Left cardiac atrium (tissue), 4 donors: ENCODE measurements at regions not wholly inside any gene's neighbourhood (a gene's known extent, or its start where the extent isn't known, plus 50 kb on each side); places are given as distances from the start of the nearest gene placed in this dataset.

ENCODE experiments used
- ATAC-seq, 2 donors: fragments of 200-7000 bp; cut with Tn5 transposase; one replicate each; pipeline ENCODE4 v1.9.1; 2020; ENCODE audit warnings: mild to moderate bottlenecking in 2 of 2, moderate library complexity in 2 of 2
- DNase-seq: peaks from one replicate; pipeline ENCODE4 v3.0.0-alpha.2; 2020
- intact Hi-C, 2 donors: fragments of 100-400 bp; cut with DNase I; formaldehyde crosslinking; loops; one replicate each; pipeline versions ENCODE4 v1.14.1 to v1.15.1; 2022 to 2023
- donor health status: DM: no; HTN: yes; CAD: no.
- donor health status: DM: no; HTN: yes; CAD: no; lungs with severe emphysema.
- donor health status: DM: yes; HTN: yes; CAD: no.
- donor health status: Dilated cardiomyopathy.

- no peak for DNase-seq
- intact Hi-C loops, result no loop called here
- ATAC-seq, result no peak
Observed at GRCh38 chr14:99347561-99347960, 75.6 kb upstream of the BCL11B start.

DNA sequence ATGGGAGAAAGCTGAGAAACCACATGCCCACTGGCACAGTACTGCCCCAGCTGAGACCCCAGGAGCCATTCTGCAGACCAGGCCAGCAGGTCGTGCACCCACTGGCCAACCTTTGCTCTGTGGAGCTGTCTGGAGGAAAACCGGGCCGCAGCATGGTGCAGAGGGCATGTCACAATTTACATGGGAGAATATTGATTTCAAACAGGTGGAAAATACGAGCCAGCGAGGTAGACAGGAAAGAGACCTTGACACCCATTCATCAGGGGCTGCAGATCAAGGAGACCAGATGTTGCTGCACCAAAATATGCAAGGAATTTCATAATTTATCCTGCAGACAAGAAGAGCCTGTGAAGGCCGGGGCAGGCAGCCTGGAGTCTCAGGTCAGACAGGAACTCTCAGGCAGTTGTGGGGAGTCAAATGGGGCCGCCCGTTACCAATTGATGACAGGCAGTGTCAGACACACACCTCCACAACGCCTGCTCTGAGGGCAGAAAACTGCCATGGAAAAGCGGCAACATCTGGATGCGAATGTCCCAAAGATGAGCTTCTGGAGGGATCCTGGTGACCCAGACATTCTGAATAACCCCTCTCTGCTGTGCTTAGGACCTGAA lies 74.6 kb upstream of the BCL11B start:
- DNase-seq, result no peak
- intact Hi-C loops, result no loop called here
- ATAC-seq, result no peak

DNA sequence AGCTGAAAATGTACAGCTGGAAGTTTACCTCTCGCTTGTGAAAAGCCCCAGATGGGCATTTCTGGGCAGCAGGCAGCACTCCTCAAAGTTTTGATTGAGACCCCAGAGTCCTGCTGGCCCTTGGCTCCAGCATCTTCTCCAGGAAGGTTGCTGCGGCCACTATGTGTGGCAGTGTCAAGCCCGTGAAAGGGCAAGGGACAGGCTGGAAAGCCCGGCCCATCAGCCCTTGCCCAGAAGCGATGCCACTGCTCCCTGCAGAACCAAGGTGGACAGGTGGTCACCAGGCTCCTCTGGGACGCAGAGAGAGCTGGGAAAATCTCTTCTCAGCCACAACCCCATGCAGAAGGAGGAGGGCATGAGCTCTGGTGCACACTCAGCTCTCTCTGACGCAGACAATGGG lies 73.5 kb upstream of the BCL11B start:
- intact Hi-C loops, result no loop called here
- DNase-seq, result no peak
- no peak for ATAC-seq

DNA sequence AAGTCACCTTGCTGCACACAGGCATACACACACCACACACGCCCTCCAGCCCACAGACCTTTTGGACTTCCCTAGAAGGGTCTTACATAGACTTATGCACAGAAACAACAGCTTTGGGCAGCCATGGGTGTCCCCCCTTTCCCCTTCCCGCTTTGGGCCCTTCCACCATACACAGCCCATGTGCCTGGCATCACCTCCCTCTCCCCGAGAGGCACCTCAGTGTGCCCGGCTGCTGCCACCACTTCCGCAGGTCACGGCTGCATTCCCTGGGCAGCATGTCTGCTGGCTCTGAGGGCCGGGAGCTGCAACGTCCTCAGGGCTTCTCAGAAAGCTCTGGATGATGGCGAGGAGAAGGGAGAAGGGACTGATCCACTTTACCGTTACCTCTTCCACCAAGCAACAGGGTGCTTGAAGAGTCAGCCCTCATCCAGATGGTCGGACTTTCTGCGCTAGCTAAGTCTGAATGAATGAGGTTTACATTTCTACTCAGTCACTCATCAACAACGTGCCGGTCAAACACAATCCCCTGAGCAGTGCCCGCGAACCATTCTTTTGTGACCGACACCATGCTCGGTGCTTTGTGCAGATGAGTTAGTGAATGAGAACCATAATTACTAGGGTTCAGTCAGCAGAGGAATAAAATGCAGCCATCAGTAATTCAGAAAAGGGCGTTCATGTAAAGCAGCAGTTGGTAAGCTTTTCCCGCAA lies 72.2 kb upstream of the BCL11B start:
- intact Hi-C loops, result no loop called here
- ATAC-seq (no peak), DNase-seq (no peak)

DNA sequence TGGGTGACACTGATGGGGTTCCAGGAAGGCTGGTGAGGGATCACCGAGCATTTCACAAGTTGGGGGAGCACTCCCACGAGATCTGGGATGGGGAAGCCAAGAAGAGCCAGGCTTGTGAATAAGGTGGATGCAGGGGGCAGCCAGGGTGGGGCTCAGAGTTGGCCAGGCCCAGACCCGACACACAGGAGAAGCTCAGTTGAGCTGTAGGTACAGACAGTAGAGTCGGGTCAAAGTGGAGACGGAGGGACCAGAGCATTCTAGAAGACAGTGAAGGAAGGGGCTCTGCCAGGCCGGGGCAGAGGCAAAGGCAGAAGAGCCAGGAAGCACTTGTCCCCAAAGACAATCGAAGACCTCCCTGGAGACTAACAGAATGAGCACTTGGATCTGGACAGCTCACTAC lies 70.9 kb upstream of the BCL11B start:
- ATAC-seq, result no peak
- intact Hi-C loops, result no loop called here
- no peak for DNase-seq

- intact Hi-C loops, result no loop called here
- no peak for DNase-seq
Observed at GRCh38 chr14:99342204-99342603, 70.2 kb upstream of the BCL11B start.

GRCh38 chr14:99339551-99339950 lies 67.6 kb upstream of the BCL11B start:
- DNase-seq (no peak), ATAC-seq (no peak)
- intact Hi-C loops, result no loop called here

More at GRCh38 chr14:99342204-99342603, 70.2 kb upstream of the BCL11B start:
- no peak for ATAC-seq

- intact Hi-C loops, result no loop called here
- DNase-seq (no peak), ATAC-seq (no peak)
Observed at GRCh38 chr14:99338313-99338712, 66.3 kb upstream of the BCL11B start.

DNA sequence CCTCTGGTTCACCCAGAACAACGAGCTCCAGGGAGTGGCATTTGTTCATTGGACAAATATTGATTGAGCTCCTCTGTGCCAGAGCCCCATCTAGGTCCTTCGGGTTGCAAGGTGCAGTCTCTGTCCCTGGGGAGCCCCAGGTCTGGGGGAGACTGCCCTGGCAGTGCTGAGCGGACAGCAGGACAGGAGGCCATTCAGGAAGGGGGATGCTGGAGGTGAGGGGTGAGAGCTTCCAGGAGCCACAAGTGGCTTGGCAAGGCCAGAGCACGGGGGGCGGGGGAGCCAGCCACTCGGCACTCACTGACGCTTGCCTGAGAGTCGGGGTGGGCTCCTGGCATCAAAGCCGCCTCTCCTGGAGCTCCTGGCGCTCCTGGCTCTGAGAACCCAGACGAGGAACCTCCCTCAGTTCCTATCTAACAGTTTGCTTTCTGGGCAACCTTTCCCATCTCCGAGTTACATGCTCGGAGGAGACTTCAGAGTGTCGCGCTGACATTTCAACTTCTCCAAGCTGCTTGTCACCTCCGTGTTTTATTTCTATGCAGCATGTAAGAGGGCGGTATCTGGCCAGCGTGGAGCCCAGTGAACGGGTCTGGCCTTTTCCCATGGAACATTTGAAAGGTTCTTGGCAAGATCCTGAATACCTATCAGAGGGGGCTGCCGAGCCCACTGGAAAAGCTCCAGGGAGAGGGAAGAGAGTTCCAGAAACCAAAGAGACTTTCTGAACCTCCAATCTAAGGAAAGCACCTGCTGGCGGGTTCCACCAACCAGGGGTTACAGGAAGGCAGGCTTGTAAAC lies 62.0 kb upstream of the BCL11B start:
- intact Hi-C loops, result no loop called here
- DNase-seq (no peak), ATAC-seq (peak in 1 of 2 donors; percentile 34)

DNA sequence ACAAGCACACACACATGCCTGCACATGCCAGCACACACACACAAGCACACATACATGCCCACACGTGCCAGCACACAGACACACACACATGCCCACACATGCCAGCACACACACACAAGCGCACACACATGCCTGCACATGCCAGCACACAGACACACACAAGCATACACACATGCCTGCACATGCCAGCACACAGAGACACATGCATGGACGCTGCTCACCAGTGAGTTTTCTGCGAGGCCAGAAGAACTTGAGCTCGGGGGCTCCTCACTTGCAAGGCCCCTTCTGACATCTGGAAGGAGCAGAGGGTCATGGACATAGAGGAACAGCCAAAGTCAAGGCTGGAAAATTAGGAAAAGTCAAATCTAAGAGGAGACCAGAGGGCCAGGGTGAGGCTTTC lies 61.2 kb upstream of the BCL11B start:
- ATAC-seq (no peak), DNase-seq (no peak)
- intact Hi-C loops, result no loop called here

GRCh38 chr14:99331811-99332210 lies 59.8 kb upstream of the BCL11B start:
- DNase-seq (no peak), ATAC-seq (no peak)
- intact Hi-C loops, result no loop called here

DNA sequence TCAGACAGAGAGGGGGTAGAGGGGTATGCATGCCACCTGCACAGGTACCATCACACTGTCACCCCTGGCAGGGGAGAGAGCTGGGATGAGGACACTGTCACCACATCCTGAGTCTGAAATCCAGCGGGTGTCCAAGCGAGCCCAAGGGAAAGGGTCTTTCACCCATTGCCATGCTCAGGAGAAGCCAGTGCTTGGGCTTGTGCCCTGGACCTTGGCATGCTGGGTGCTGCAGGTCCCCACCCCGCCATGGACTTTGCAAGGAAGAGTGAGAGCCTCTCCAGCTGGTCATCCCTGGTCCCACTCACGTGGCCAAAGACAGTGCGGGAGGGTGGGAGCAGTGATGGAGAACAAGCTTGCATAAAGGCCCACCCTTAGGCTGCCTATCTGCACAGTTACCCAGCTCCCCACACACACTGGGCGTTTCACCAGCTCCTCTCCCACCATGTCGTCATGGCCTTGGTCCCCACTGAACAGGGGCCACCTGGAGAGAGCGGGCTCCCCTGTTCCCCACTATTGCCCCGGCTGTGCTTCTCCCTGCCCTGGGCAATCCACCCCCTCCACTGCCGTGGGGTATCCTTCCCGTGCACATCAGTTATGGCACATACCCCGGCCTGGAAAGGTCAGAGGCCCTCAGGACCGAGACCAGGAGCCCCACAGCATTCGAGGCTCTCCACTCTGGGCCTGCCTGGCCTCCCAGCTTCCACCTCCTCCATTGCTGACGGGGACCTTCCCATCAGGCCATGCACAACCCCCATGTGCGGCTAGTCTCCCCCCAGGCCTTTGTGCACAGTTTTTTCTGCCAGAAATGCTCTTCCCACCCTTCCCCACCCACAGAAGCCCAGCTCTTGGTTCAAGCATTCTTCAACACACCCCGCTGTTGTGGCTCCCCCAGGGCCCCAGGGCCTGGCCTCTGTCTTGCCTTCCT lies 58.6 kb upstream of the BCL11B start:
- ATAC-seq (no peak), DNase-seq (no peak)
- intact Hi-C loops, result no loop called here

GRCh38 chr14:99329711-99330315 lies 57.8 kb upstream of the BCL11B start:
- ATAC-seq, result no peak
- intact Hi-C loops, result no loop called here
- DNase-seq, result no peak

DNA sequence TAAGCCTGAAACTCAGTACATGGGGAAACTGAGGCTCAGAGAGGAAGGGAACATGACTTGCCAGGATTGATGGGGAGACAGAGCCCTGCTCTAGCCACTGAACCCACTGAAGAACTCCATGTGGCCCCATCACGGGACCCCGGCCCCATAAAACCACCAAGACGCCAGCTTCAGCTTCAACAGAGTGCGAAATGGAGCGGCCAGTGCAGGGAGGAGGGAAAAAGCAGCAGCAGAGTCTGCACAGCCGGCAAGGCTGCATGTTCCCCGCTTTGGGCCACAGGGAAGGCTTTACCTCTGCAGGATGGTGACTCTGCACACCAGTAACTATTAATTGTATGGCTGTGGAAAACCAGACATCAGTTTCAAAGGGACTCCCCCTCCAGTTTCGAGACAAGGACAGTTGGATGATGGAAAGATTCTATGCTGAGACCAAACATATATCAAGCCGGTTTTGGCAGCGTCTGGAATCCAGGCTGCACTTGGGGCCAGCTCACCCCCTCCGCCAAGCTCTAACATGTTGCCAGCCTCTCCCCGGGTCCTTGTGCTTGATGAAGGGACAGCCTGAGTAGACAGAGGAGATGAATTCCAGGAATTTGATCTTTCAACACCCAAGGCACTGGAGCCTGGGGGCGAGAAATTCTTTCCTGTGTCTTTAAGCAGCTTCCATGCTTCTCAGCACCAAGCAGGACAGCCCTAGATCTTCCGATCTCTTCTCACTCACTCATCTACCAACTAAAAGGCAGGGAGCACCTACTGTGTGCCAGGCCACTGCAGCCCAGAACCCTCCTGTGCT lies 55.7 kb upstream of the BCL11B start:
- ATAC-seq (no peak), DNase-seq (no peak)
- intact Hi-C loops, result no loop called here

- DNase-seq, result no peak
- intact Hi-C loops, result no loop called here
- no peak for ATAC-seq
Observed at GRCh38 chr14:99327050-99327449, 55.1 kb upstream of the BCL11B start.

DNA sequence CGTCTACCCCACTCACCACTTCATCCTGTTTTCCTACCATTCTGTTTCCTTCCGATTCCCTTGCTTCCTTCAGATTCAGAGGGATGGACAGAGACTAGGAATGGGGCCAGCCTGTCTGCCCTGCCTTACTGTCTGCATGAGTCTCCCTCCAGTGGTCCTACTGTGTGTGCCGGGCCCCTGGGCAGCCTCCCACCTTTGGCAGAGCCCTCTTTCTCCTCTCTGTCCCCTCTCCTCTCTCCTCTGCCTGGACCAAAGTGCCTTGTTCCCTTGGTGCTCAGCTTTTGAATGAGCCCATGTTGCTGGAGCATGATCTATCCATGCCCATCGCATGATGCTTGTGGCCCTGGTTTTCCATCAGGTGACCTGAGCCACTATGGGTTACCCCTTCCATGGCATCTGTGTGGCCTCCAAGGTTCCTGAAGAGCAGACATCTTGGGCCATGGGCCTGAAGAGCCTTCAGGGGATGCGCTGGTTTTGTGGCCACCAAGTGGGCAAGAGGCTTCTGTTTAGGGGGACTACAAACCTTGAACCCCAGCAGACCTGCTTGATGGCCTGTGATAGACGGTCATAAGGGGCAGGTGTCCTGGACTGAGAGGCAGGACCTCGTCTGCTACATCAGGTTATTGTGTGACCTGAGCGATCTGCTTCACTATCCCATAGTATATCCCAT lies 54.2 kb upstream of the BCL11B start:
- ATAC-seq, result no peak
- intact Hi-C loops, result no loop called here

GRCh38 chr14:99325591-99325990 lies 53.6 kb upstream of the BCL11B start:
- ATAC-seq, result no peak
- intact Hi-C loops, result no loop called here
- DNase-seq, result no peak

More for the DNA sequence above, 54.2 kb upstream of the BCL11B start:
- no peak for DNase-seq

- DNase-seq, result no peak
- intact Hi-C loops, result no loop called here
Observed at GRCh38 chr14:99325016-99325415, 53.0 kb upstream of the BCL11B start.

More at GRCh38 chr14:99325016-99325415, 53.0 kb upstream of the BCL11B start:
- no peak for ATAC-seq
